Progenitor cell of endocrine pancreas (in vitro differentiated cells): ENCODE measurements at regions not wholly inside any gene's neighbourhood (a gene's known extent, or its start where the extent isn't known, plus 50 kb on each side); places are given as distances from the start of the nearest gene placed in this dataset.
"Not testable (repeated sequence)": the region's sequence is repeated elsewhere in the genome, so short reads cannot be mapped to it uniquely, and the experiment has no call there.

Experiments used
- DNase-seq: peaks from one replicate; pipeline ENCODE4 v3.0.0; 2021; ENCODE audit warnings: low spot score; ENCODE audit not compliant: unreplicated experiment
- H3K27ac Mint-ChIP-seq: 2 replicates; pipeline ENCODE4 v1.8.0; 2021; ENCODE audit warnings: mild to moderate bottlenecking, moderate library complexity, mixed read lengths
- H3K27me3 Mint-ChIP-seq: 2 replicates; pipeline ENCODE4 v1.8.0; 2021; ENCODE audit warnings: mixed read lengths
- H3K36me3 Mint-ChIP-seq: 2 replicates; pipeline ENCODE4 v1.8.0; 2022; ENCODE audit warnings: mixed read lengths; ENCODE audit not compliant: insufficient read depth
- H3K4me1 Mint-ChIP-seq: 2 replicates; pipeline ENCODE4 v1.8.0; 2021; ENCODE audit warnings: low read depth, mixed read lengths
- H3K4me3 Mint-ChIP-seq: 2 replicates; pipeline ENCODE4 v1.8.0; 2021; ENCODE audit warnings: low read depth, mild to moderate bottlenecking, moderate library complexity, mixed read lengths
- H3K9me3 Mint-ChIP-seq: 2 replicates; pipeline ENCODE4 v1.8.0; 2021; ENCODE audit warnings: low read depth, mixed read lengths
- TF ChIP-seq, protein P1 (sequence below): fragments of 200-600 bp; sonication (generic); IDR thresholded peaks from one replicate; pipeline ENCODE4 v1.5.0; 2021; ENCODE audit warnings: antibody characterized with exemption, mild to moderate bottlenecking; ENCODE audit not compliant: unreplicated experiment

DNA sequence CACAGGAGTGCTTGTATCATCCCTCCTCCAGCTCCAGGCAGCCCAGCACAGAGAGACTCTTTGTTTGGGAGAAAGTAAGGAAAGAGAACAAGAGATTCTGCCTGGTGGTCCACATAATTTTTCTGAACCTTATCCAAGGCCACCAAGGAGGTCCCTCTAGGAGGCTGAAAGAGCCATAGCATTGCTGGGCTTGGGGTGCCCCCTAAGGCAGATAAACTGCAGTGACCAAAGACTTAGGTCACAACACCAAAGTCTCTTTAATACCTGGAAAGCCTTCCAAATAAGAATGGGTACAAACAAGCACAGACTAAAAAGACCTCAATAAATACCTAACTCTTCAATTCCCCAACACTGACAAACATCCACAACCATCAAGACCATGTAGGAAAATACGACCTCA, 310.2 kb upstream of the PPP2R3A start:
- TF ChIP-seq, protein P1, sequence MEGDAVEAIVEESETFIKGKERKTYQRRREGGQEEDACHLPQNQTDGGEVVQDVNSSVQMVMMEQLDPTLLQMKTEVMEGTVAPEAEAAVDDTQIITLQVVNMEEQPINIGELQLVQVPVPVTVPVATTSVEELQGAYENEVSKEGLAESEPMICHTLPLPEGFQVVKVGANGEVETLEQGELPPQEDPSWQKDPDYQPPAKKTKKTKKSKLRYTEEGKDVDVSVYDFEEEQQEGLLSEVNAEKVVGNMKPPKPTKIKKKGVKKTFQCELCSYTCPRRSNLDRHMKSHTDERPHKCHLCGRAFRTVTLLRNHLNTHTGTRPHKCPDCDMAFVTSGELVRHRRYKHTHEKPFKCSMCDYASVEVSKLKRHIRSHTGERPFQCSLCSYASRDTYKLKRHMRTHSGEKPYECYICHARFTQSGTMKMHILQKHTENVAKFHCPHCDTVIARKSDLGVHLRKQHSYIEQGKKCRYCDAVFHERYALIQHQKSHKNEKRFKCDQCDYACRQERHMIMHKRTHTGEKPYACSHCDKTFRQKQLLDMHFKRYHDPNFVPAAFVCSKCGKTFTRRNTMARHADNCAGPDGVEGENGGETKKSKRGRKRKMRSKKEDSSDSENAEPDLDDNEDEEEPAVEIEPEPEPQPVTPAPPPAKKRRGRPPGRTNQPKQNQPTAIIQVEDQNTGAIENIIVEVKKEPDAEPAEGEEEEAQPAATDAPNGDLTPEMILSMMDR, result no peak
- peaks cover 4% of the 10 kb centered on the region for H3K4me1 Mint-ChIP-seq
- H3K4me3 Mint-ChIP-seq, result no peak overlapping the region
- H3K27ac Mint-ChIP-seq, result no peak overlapping the region
- peaks cover 18% of the 10 kb centered on the region for H3K9me3 Mint-ChIP-seq
- no peak for DNase-seq
- peaks cover 2% of the 10 kb centered on the region for H3K36me3 Mint-ChIP-seq
- H3K27me3 Mint-ChIP-seq, result no peaks in the 10 kb centered on the region

DNA sequence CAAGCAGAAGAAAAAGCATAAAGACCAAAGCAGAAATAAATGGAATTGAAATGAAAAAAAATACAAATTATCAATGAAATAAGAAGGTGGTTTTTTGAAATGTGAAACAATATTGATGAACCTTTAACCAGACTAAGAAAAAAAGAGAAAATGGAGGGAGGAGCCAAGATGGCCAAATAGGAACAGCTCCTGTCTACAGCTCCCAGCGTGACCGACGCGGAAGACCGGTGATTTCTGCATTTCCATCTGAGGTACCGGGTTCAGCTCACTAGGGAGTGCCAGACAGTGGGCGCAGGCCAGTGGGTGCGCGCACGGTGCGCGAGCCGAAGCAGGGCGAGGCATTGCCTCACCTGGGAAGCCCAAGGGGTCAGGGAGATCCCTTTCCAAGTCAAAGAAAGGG, 307.1 kb upstream of the PPP2R3A start:
- peak overlapping the region; percentile 75 for H3K4me3 Mint-ChIP-seq
- not testable (repeated sequence) for H3K27me3 Mint-ChIP-seq, H3K4me1 Mint-ChIP-seq, H3K36me3 Mint-ChIP-seq, DNase-seq
- peak overlapping the region; percentile 85 for H3K27ac Mint-ChIP-seq
- H3K9me3 Mint-ChIP-seq, result peaks cover 18% of the 10 kb centered on the region

DNA sequence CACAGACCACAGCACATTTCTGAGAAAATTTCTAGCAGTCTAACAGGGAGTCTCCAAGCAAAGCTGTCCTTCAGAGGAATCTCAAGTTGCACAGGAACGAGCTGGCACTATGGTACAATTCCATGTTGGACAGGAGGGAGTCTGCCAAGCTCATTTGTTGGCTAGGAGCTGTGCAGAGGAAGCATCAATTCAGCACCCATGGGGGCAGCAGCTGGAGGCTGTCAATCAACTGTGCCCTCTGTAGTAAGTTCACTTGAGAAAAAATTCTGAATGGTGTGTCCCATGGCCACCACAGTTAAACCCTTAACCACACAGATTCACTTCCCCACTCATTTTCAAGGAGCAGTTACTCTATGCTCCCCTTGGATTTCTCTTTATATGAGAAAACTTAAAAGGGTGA, 298.5 kb upstream of the PPP2R3A start:
- no peaks in the 10 kb centered on the region for H3K36me3 Mint-ChIP-seq
- no peak overlapping the region for H3K27ac Mint-ChIP-seq
- H3K4me1 Mint-ChIP-seq, result peaks cover 6% of the 10 kb centered on the region
- DNase-seq, result no peak
- no peaks in the 10 kb centered on the region for H3K27me3 Mint-ChIP-seq
- TF ChIP-seq, protein P1, result no peak
- peaks cover 22% of the 10 kb centered on the region for H3K9me3 Mint-ChIP-seq
- H3K4me3 Mint-ChIP-seq, result no peak overlapping the region

DNA sequence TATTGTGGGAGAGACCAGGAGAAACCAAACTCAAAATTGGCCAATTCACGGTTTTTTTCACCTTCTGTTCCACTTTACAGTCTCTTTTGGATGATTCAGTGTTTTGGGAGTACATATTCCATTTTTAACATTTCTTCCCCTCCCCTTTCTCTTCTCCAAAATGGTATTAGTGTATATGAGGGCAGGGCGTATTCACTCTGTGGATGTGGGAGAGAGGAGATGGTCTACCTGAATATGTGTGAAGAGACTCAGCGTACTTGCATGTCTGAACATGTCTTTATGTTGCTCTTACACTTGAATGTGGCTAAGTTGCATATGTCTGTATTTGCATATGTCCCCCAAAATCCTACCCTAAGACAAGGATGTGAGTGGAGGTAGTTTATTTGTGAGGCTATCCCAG, 291.0 kb upstream of the PPP2R3A start:
- H3K36me3 Mint-ChIP-seq, result no peaks in the 10 kb centered on the region
- TF ChIP-seq, protein P1, result no peak
- no peak for DNase-seq
- H3K4me1 Mint-ChIP-seq, result peaks cover 6% of the 10 kb centered on the region
- no peak overlapping the region for H3K27ac Mint-ChIP-seq
- H3K27me3 Mint-ChIP-seq, result peaks cover 2% of the 10 kb centered on the region
- no peak overlapping the region for H3K4me3 Mint-ChIP-seq
- peaks cover 6% of the 10 kb centered on the region for H3K9me3 Mint-ChIP-seq

DNA sequence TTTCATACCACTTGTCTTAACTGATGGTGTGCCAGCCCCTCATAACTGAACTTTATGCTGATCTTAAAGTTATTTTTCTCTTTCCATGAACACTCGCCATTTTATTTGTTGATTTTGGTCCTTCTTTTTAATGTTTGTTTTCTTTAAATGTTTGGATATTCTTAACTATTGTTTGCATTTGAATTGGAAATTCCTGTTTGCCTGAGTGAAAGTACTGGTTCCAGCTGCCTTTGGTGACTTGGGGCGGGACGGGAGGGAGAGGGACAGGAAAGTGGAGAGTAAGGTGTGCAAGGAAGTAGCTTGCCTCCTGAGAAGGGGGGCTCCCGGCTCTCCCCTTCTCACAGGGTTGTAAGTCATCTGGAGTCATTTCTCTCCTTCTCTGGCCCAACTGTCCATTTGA, 287.1 kb upstream of the PPP2R3A start:
- peaks cover 14% of the 10 kb centered on the region for H3K9me3 Mint-ChIP-seq
- TF ChIP-seq, protein P1, result no peak
- H3K27ac Mint-ChIP-seq, result no peak overlapping the region
- H3K27me3 Mint-ChIP-seq, result no peaks in the 10 kb centered on the region
- DNase-seq, result no peak
- H3K4me1 Mint-ChIP-seq, result no peaks in the 10 kb centered on the region
- no peaks in the 10 kb centered on the region for H3K36me3 Mint-ChIP-seq
- no peak overlapping the region for H3K4me3 Mint-ChIP-seq

DNA sequence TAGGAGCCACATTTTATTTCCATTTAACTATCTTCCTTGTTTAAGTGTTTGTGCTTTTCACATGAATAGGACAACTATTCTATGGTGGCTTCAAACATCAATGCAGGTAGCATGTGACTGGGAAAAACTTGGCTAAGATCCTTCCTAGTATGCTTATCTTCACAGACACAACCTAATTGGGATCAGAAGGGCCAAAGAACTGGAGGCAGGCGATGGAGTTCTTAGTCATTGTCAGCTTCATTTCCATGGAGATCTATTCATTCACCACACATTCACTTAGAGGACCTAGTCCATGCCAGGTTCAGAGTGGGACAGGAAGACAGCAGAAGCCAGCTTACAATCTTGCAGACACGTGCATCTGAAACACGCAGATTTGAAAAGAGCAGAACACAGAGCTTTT, 277.5 kb upstream of the PPP2R3A start:
- H3K9me3 Mint-ChIP-seq, result peaks cover 2% of the 10 kb centered on the region
- no peaks in the 10 kb centered on the region for H3K4me1 Mint-ChIP-seq
- no peak overlapping the region for H3K27ac Mint-ChIP-seq
- no peak for DNase-seq
- H3K27me3 Mint-ChIP-seq, result peaks cover 4% of the 10 kb centered on the region
- TF ChIP-seq, protein P1, result no peak
- no peak overlapping the region for H3K4me3 Mint-ChIP-seq
- no peaks in the 10 kb centered on the region for H3K36me3 Mint-ChIP-seq
